Neural progenitor cell (in vitro differentiated cells): ENCODE measurements at regions not wholly inside any gene's neighbourhood (a gene's known extent, or its start where the extent isn't known, plus 50 kb on each side); places are given as distances from the start of the nearest gene placed in this dataset.

Experiments
- CTCF ChIP-seq: fragments of 200-600 bp; sonication (generic); IDR thresholded peaks from 2 replicates; pipeline ENCODE4 v1.5.1; 2017; ENCODE audit warnings: antibody characterized with exemption, mild to moderate bottlenecking
- EZH2 ChIP-seq: fragments of 200-600 bp; sonication (generic); IDR thresholded peaks from 2 replicates; pipeline ENCODE4 v1.6.1; 2017; ENCODE audit warnings: antibody characterized with exemption, mild to moderate bottlenecking, moderate library complexity
- EZH2phosphoT487 ChIP-seq: fragments of 200-600 bp; sonication (generic); IDR thresholded peaks from 2 replicates; pipeline ENCODE4 v1.6.1; 2017; ENCODE audit warnings: antibody characterized with exemption

GRCh38 chr5:88487066-88487465, 218.4 kb upstream of the TMEM161B start:
- no peak for TF ChIP-seq CTCF
- no peak for TF ChIP-seq EZH2phosphoT487
- TF ChIP-seq EZH2 = no peak
